Heart left ventricle (tissue), 16 donors: ENCODE measurements at regions not wholly inside any gene's neighbourhood (a gene's known extent, or its start where the extent isn't known, plus 50 kb on each side); places are given as distances from the start of the nearest gene placed in this dataset.

ENCODE experiments used
- ATAC-seq, 4 donors: fragments of 200-7000 bp; cut with Tn5 transposase; one replicate each; pipeline ENCODE4 v1.9.1; 2020 to 2022; ENCODE audit warnings: moderate library complexity in 4 of 4, mild to moderate bottlenecking in 3 of 4, moderate number of reproducible peaks in 1 of 4
- DNase-seq, 5 donors: peaks; one replicate each; pipeline ENCODE4 v3.0.0-alpha.2; 2020
- H3K27ac ChIP-seq, 12 donors: fragments of 200-600 bp; sonication (generic) in 4 of 12; one replicate each; pipeline versions ENCODE4 v1.5.0 to v1.8.0; 2016 to 2022; ENCODE audit warnings: mild to moderate bottlenecking in 2 of 12
- H3K27me3 ChIP-seq, 9 donors: fragments of 200-600 bp; sonication (generic) in 2 of 9; one replicate each; pipeline versions ENCODE4 v1.5.1 to v1.8.0; 2016 to 2022; ENCODE audit warnings: mild to moderate bottlenecking in 3 of 9
- H3K36me3 ChIP-seq, 9 donors: fragments of 200-600 bp; sonication (generic) in 2 of 9; one replicate each; pipeline versions ENCODE4 v1.5.0 to v1.8.0; 2018 to 2022; ENCODE audit warnings: mild to moderate bottlenecking in 2 of 9
- H3K4me1 ChIP-seq, 12 donors: fragments of 200-600 bp; sonication (generic) in 4 of 12; one replicate each; pipeline versions ENCODE4 v1.5.0 to v1.8.0; 2016 to 2022; ENCODE audit warnings: mild to moderate bottlenecking in 3 of 12
- H3K4me3 ChIP-seq, 12 donors: fragments of 200-600 bp; sonication (generic) in 4 of 12; one replicate each; pipeline versions ENCODE4 v1.5.0 to v1.8.0; 2017 to 2022; ENCODE audit warnings: mild to moderate bottlenecking in 9 of 12, moderate library complexity in 4 of 12
- H3K9me3 ChIP-seq, 12 donors: fragments of 200-600 bp; sonication (generic) in 4 of 12; one replicate each; pipeline versions ENCODE4 v1.5.0 to v1.8.0; 2016 to 2022; ENCODE audit warnings: mild to moderate bottlenecking in 1 of 12
- CTCF ChIP-seq, 12 donors: fragments of 200-600 bp; sonication (generic) in 4 of 12; IDR thresholded peaks; one replicate each; pipeline versions ENCODE4 v1.5.0 to v1.8.0; 2018 to 2022; ENCODE audit warnings: antibody characterized with exemption in 12 of 12, mild to moderate bottlenecking in 5 of 12
- POLR2A ChIP-seq, 2 donors: fragments of 450-650 bp; IDR thresholded peaks; one replicate each; pipeline ENCODE4 v1.6.1; 2017; ENCODE audit warnings: antibody characterized with exemption in 2 of 2, mild to moderate bottlenecking in 2 of 2, moderate library complexity in 2 of 2
- WGBS, 4 donors: extraction: QIAGEN DNeasy Blood & Tissue Kit in 2 of 4; methylation state at CpG; one replicate each; pipeline versions ENCODE4 v1.1.5 to v1.1.7; 2013 to 2018; 5-methylcytosine and 5-hydroxymethylcytosine counted together
- intact Hi-C, 10 donors: fragments of 100-400 bp; cut with DNase I; formaldehyde crosslinking; loops; one replicate each; pipeline versions ENCODE4 v1.11.1 to v1.14.2; 2022
- donor health status: ischemic (EF 13 %, LVEDD 7.1; RV severe dilation, severe dysfunction).
- donor health status: healthy with polysubstance abuse.
- donor health status: DM: no; HTN: yes; CAD: no.
- donor health status: DM: no; HTN: no; CAD: no.
- donor health status: ischemic (EF 25% LVEDD 6.9; RV normal size, moderate dysfunction).
- donor health status: ischemic (EF 25% LVEDD 5.7; RV mildly dilated, moderate dysfunction).
- donor health status: healthy.
- donor health status: DM: yes; HTN: yes; CAD: no.
- donor health status: ischemic (EF 35%, LVEDD 5.7; RV mildly dilated, moderate dysfunction).
- donor health status: nonischemic (EF 11% LVEDD 7.7; RV severe dilation, severe dysfunction).
- donor health status: DM: yes; HTN: yes; CAD: no.
- donor health status: PGD.
- donor health status: ischemic (EF 29% LVEDD 5.4; RV normal size, mild dysfunction).
- donor health status: nonischemic (EF 23%, LVEDD 6.1; RV moderate dilation, normal function).

DNA sequence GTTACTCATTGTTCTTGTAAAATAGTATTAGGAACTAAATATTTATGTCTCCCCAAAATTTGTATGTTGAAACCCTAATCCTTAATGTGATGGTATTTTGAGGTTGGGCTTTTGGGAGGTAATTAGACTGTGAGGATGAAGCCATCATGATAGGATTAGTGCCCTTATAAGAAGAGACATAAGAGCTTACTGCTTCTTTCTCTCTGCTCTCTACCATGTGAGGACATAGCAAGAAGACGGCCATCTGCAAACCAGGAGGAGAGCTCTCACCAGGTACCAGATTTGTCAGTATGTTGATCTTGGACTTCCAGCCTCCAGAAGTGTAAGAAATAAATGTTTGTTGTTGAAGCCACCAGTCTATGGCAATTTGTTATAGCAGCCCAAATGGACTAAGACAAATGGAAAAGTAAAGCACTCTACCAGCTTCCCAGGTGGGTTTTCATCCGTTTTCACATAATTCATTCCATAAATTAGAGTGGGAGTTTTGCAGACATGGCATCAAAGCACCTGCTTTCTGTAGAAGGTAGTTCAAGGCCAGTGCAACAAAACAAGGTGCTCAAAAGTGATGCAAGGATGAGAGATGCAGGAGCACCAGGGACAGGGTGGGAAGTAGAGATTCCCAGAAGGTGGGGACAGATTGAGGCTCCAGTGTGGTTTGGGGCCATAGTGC is 70.7 kb downstream of the MYCN start:
- Histone ChIP-seq H3K9me3 (no peaks in the 10 kb centered on the region), H3K27me3 (peaks cover 0 to 66% (median 22%) of the 10 kb centered on the region in 9 donors), H3K4me1 (peaks cover 0 to 12% (median 3%) of the 10 kb centered on the region in 12 donors), H3K4me3 (no peak overlapping the region), H3K27ac (no peak overlapping the region), H3K36me3 (no peaks in the 10 kb centered on the region)
- intact Hi-C loops: no loop called here
- ATAC-seq (no peak), DNase-seq (no peak)
- TF ChIP-seq POLR2A (IDR thresholded peaks at IDR 0.05) (no peak), CTCF (IDR thresholded peaks at IDR 0.05) (no peak)
- 78 to 91% (median 90%) methylated on average over 2 of the region's 2 CpGs for WGBS, 4 donors

DNA sequence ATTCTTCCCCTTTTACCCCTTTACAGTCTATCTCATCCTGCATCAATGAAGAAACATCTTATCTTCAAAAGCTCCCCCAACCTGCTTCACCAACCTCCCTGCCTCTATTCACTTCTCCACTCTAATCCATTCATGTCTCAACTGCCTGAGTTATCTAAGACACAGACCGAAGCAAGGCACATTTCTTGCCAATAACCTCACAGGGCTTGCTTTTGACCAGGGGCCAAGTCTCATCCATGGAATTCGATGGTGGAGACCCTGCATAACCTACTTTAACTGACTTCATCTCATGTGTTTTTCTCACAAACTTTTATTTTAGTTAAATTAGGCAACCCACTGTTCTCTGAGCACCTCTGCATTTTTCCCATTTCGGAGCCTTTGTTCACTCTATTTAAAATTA is 69.7 kb downstream of the MYCN start:
- Histone ChIP-seq H3K9me3 (no peaks in the 10 kb centered on the region), H3K36me3 (no peaks in the 10 kb centered on the region), H3K27me3 (peaks cover 0 to 68% (median 22%) of the 10 kb centered on the region in 9 donors), H3K4me1 (peaks cover 0 to 12% (median 3%) of the 10 kb centered on the region in 12 donors), H3K4me3 (no peak overlapping the region), H3K27ac (no peak overlapping the region)
- no peak for ATAC-seq
- intact Hi-C loops: no loop called here
- TF ChIP-seq POLR2A (IDR thresholded peaks at IDR 0.05) (no peak), CTCF (IDR thresholded peaks at IDR 0.05) (no peak)
- DNase-seq: no peak
- WGBS, 4 donors: 66 to 72% (median 69%) methylated on average over 3 of the region's 3 CpGs

- no peak overlapping the region for H3K4me3 ChIP-seq
- H3K4me1 ChIP-seq: peaks cover 0 to 12% (median 3%) of the 10 kb centered on the region in 12 donors
- no peak for ATAC-seq
- no peaks in the 10 kb centered on the region for H3K9me3 ChIP-seq
- no peaks in the 10 kb centered on the region for H3K36me3 ChIP-seq
- no peak overlapping the region for H3K27ac ChIP-seq
- TF ChIP-seq CTCF (IDR thresholded peaks at IDR 0.05) (no peak), POLR2A (IDR thresholded peaks at IDR 0.05) (no peak)
- peaks cover 0 to 63% (median 19%) of the 10 kb centered on the region in 9 donors for H3K27me3 ChIP-seq
- intact Hi-C loops: no loop called here
- no peak for DNase-seq
These were observed 69.2 kb downstream of the MYCN start for GRCh38 chr2:16009560-16009959.

DNA sequence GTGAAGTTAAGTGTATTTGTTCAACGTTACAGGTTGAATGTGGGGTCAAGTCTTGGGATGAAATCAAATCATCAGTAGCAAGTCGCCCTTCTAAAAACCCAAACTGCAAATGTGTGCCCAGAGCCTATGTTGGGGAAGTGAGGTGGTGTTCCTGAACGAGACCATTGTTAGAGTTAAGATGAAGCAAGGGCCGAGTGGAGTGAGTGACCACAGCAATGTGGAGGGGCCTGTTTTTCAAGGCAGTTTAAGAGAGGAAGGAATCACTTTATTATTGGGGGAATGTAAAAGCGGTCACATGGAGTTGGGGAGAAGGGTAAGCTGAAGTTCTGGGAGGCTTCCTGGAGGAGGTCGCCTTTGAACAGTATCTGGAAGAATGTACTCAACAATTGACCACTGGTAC is 68.5 kb downstream of the MYCN start:
- Histone ChIP-seq H3K4me3 (no peak overlapping the region), H3K4me1 (peaks cover 0 to 8% (median under 1%) of the 10 kb centered on the region in 12 donors), H3K9me3 (no peaks in the 10 kb centered on the region), H3K27me3 (peaks cover 0 to 56% (median 13%) of the 10 kb centered on the region in 9 donors), H3K27ac (no peak overlapping the region), H3K36me3 (no peaks in the 10 kb centered on the region)
- intact Hi-C loops: no loop called here
- 87 to 94% (median 88%) methylated on average over 6 of the region's 6 CpGs for WGBS, 4 donors
- no peak for ATAC-seq
- TF ChIP-seq POLR2A (IDR thresholded peaks at IDR 0.05) (no peak), CTCF (IDR thresholded peaks at IDR 0.05) (no peak)
- DNase-seq: no peak
